Endothelial cell of umbilical vein (primary cell): ENCODE measurements at regions not wholly inside any gene's neighbourhood (a gene's known extent, or its start where the extent isn't known, plus 50 kb on each side); places are given as distances from the start of the nearest gene placed in this dataset.

Experiments
- CTCF ChIP-seq, 2 donors: IDR thresholded peaks; 1 replicate in 1 of 2; 2 replicates in 1 of 2; pipeline ENCODE4 v1.5.1; 2011; ENCODE audit warnings: low read length in 2 of 2, mild to moderate bottlenecking in 2 of 2, moderate library complexity in 2 of 2, control low read depth in 1 of 2, inconsistent platforms in 1 of 2, low read depth in 1 of 2; ENCODE audit not compliant: insufficient read depth in 1 of 2; ENCODE audit errors: extremely low read depth in 1 of 2
- EZH2 ChIP-seq: IDR thresholded peaks from 2 replicates; pipeline ENCODE4 v1.6.1; 2012; ENCODE audit warnings: borderline replicate concordance, low read depth, mild to moderate bottlenecking, moderate library complexity, low read length, inconsistent platforms; ENCODE audit not compliant: severe bottlenecking
- JUN ChIP-seq: IDR thresholded peaks from 2 replicates; pipeline ENCODE4 v1.6.1; 2011; ENCODE audit warnings: borderline replicate concordance, low read depth; ENCODE audit not compliant: insufficient read length, insufficient read depth
- MAX ChIP-seq: IDR thresholded peaks from 2 replicates; pipeline ENCODE4 v1.6.1; 2011; ENCODE audit not compliant: insufficient read depth, insufficient read length
- POLR2A ChIP-seq: IDR thresholded peaks from 2 replicates; pipeline ENCODE4 v1.6.1; 2012; ENCODE audit warnings: low read depth, mild to moderate bottlenecking, control low read depth, low read length
- POLR2AphosphoS5 ChIP-seq: IDR thresholded peaks from 2 replicates; pipeline ENCODE4 v1.6.1; 2012; ENCODE audit warnings: low read depth, mild to moderate bottlenecking, control low read depth, low read length, moderate library complexity; ENCODE audit not compliant: insufficient read depth

- TF ChIP-seq POLR2AphosphoS5 (no peak), POLR2A (no peak), CTCF (IDR thresholded peaks at IDR 0.05; ENCODE audit: extremely low read depth in 1 of 2, insufficient read depth in 1 of 2, low read depth in 1 of 2, low read length in 2 of 2) (no peak), MAX (no peak), JUN (no peak), EZH2 (no peak)
These were observed 94.0 kb upstream of the RAB3GAP2 start for GRCh38 chr1:220366269-220366668.
